Activated CD8-positive, alpha-beta memory T cell treated with anti-CD3 and anti-CD28 coated beads for 24 hours (primary cell): ENCODE measurements at regions not wholly inside any gene's neighbourhood (a gene's known extent, or its start where the extent isn't known, plus 50 kb on each side); places are given as distances from the start of the nearest gene placed in this dataset.
"Not testable (repeated sequence)": the region's sequence is repeated elsewhere in the genome, so short reads cannot be mapped to it uniquely, and the experiment has no call there.

Experiments used
- DNase-seq: peaks from one replicate; pipeline ENCODE4 v3.0.0-alpha.2; 2020

DNA sequence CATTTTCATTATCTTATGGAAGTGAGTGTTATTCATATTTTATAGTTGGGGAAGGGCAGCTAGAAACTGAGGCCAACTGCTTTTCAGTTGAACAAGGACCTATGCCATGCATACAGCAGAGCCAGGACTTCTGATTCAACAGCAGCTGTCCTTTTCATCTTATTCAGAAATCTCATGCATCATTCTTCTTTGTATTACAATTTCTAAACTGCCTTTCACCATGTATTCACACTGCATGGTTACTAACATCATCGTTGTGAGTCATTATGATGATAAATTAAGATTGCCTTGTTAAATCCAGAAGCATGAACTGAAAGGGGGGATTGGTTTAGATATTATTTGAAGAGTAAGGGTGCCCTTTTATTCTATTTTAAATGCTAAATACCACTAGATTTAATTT is 1470.1 kb upstream of the GOT2 start:
- no peak for DNase-seq

DNA sequence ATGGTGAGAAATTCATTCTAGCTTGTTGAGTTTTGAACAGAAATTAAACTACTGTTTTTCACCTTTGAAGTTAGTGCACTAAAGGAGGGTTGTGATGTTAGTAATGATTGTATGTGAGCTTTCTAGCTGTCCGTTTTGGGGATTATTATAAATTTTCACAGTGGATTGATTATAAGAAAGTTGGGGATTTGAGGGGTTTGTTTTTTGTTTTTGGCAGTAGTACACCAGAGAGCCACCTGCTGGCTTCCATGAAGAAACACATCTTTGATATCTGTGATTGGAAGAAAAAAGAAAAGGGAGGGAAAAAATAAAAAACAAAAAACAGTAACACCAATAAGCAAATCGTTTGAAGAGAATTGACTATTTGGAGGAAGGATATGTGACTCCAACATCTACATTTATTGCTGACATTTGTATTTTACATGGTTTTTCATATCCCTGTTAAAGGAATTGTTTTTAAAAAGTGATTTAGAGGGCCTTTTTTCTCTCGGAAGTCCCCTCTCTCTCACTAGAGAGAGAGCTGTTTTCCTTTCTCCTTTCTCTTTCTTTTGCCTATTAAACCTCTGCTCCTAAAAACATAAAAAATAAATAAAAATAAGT is 1469.5 kb upstream of the GOT2 start:
- DNase-seq, result no peak

DNA sequence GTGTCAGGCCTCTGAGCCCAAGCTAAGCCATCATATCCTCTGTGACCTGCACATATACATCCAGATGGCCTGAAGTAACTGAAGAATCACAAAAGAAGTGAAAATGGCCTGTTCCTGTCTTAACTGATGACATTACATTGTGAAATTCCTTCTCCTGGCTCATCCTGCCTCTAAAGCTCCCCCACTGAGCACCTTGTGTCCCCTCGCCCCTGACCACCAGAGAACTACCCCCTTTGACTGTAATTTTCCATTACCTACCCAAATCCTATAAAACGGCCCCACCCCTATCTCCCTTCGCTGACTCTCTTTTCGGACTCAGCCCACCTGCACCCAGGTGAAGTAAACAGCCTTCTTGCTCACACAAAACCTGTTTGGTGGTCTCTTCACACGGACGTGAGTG is 1466.6 kb upstream of the GOT2 start:
- not testable (repeated sequence) for DNase-seq

DNA sequence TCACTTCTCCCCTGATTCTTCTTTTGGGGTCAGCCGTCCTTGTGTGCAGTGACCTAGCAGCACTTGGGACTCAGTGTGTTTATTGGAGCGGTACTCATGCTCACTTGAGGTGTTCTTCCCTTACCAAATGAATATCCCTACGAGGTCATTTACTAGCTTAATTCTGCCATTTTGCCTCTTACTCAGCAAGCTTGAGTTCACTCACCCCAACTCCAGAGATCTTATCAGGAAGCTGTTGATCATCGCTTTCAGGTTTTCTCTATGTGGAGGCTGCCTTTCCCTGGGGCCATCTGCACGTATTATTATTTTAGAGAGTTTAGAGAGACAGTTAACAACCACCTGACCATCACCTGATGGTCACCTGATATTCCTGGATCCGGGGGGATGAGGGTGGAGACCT is 1466.0 kb upstream of the GOT2 start:
- DNase-seq, result no peak

DNA sequence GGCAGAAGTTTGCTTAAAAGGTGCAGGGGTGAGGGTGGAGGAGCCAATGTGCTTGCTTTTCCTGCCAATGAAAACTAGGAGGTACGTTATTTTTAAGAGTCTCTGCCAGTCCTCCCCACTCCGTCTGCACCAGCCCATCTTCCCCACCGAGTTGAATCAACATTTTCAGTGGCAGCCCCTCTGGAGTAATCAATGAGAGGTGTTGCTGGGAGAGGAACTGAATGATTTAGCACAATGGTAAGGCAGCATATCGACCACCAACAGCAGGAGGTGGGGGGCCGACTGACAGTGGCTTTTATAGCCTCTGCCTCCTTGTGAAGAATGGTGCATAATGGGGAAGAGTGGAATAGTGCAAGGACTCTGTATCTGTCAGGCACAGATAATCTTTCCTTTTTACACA is 1465.0 kb upstream of the GOT2 start:
- DNase-seq, result no peak

DNA sequence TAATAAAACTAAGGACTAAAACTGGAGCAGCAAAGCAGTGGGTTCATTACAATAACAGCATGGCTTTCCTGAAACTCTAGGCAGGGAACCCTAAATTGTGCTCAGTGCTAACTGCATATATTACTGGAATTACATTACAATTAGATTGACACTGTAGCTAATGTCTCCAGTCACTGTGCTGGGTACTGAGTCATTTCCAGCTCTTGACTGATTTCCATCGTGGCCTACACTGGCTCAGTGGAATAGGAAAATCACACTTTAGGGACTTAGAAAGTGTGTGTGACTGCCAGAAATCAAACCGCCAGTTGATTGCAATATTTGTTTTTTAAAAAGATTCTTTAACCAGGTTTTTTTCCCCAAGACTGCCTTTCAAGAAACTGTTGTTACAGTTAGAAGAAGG is 1447.4 kb upstream of the GOT2 start:
- DNase-seq, result no peak

DNA sequence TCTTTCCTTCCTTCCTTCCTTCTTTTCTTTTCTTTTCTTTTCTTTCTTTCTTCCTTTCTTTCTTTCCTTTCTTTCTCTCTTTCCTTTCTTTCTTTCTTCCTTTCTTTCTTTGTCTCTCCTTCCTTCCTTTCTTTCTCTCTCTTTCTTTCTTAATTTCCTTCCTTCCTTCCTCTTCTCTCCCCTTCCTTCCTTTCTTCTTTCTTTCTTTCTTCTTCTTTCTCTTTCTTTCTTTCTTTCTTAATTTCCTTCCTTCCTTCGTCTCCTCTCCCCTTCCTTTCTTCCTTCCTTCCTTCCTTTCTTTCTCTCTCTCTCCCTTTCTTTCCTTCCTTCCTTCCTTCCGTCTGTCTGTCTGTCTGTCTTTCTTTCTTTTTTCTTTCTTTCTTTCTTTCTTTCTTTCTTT is 1446.5 kb upstream of the GOT2 start:
- no peak for DNase-seq

DNA sequence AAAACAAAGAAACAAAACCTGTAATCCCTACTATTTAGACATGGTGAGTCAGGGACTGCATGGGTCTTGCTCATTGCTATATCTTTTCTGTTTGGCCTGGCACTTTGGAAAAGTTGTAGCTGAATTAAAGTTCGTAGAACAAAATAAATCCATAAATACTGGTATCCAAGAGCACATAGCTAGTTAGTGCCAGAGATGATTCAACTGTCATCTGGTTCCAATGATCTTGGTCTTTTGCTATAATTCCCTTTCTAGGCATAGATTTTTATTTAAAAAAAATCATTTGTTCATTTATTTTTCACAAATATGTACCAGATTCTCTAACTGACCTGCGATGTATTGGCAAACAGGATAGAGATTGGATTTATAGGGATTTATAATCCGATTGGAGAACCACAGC is 1436.1 kb upstream of the GOT2 start:
- no peak for DNase-seq

DNA sequence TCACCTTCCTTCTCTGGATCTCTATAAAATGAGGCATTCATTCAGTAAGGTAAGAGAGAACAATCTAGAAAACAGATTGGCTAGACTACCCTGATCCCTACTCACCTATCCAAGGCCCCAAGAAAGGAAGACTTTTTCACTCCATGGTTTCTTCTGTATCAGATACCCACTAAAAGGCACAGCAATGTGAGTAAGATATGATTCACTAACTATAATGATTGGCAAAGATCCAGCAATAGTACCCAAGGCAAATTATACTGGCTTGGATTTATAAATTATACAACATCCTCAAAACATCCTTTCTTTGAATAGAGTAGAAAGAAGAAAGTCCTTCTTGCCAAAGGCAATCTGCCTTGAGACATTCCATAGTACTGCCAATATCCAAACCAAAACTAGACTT is 1432.0 kb upstream of the GOT2 start:
- no peak for DNase-seq

DNA sequence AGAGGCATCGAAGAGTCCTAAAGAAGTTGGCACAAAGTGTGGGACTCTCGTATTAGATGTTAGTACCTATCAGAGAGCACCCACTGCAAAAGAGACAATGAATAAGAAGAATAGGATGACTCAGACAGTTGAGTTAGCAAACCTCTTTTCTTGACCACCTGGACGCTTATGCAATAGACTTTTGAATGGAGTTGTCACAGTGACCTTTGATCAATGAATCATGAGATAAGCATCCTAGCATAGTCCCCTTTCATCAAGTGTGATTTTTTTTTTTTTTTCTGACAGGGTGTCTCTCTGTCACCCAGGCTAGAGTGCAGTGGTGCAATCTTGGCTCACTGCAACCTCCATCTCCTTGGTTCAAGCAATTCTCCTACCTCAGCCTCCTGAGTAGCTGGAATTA is 1417.9 kb upstream of the GOT2 start:
- no peak for DNase-seq

DNA sequence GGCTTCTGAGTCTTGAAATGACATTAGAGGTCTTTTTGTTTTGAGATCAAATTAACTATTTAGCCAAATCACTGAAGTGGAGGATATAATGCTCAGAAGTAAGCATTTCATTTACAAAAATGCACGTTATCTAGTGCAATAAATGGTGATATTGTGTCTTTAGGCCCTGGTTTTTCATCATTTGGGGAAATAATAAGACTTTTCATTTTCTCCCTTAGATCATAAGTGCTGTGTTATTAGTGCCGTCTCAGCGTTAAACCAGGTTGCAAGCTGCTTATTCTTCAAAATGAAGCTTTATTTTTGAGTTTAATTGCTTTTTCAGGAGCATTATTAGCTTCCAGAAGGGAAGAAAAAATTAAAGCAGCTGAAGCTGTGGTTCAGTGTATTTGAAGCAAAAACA is 1416.8 kb upstream of the GOT2 start:
- DNase-seq, result no peak

DNA sequence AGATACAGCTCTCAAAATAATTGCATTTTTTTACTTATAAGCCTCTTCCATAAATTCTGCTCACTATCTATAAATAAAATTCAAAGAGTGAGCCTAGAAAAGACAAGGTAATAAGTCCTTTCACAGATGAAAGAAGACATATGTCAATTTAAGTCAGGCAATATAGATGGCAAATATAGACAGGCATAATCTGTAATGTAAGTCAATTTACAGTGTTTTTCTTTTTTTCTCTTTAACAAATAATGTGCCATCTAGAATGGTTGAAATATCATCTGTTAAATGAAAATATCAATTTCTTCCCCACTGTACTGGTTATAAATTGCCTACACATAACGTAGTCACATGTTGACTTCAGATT is 1409.2 kb upstream of the GOT2 start:
- DNase-seq, result no peak

DNA sequence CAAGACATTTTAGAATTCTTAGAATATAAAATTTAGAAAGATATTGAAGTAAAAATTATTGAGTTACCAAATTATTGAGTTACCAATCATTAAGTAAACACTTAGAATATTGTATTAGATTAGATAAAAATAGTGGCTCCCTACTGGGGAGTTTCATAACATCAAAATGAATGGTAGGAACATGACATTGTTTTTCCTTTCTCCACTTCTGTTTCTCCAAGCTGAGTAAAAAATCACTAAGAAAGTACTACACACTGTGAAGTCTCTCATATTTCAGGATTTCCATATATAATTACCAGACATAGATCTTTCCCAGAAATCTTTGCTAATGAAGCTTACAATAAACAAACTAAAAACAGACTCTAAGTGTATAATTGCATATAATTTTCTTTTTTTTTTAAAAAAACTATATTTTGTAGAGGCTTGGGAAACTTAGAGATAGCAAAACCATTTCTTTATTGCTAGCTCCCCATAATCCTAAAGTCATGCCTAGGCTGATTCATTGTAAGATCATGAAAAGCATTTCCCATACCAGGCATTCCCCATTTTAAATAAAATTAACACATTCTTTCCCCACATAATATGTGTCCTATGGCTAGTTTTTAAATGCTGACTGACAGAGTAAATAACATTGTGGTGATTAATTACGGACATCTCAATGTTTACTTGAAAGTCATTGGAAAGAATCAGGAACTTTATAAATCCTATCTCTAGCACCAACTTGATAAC is 1408.7 kb upstream of the GOT2 start:
- no peak for DNase-seq

DNA sequence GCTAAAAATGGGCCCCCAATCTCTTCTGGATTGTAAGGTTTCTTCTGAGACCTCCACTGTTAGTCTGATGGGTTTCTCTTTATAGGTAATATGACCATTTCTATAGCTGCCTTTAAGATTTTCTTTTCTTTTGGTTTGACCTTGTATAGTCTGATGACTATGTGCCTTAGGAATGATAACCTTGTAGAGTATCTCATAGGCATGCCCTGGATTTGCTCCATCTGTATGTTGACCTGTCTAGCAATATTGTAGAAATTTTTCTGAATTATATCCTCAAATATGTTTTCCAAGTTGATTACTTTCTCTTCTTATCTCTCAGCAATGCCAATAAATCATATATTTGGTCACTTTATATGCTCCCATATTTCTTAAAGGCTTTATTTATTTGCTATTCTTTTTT is 1403.8 kb upstream of the GOT2 start:
- DNase-seq, result no peak

DNA sequence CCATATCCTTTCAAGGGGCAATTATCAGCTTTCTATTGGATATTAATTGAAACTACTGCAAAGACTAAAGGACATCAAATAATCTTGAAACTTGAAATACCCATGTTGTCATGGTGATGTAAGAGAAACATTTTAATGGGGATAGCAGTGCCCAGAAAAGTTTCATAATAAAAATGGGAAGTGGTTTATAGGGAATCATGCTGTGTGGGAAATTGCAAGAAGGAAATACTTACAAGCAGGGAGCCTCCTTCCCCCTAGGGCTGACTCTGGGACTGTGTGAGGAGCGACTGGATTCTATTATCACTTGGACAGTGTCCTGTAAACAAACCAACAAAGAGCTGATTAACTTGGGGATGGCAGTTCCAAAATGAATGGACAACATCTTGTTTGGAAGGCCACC is 1393.1 kb upstream of the GOT2 start:
- no peak for DNase-seq

DNA sequence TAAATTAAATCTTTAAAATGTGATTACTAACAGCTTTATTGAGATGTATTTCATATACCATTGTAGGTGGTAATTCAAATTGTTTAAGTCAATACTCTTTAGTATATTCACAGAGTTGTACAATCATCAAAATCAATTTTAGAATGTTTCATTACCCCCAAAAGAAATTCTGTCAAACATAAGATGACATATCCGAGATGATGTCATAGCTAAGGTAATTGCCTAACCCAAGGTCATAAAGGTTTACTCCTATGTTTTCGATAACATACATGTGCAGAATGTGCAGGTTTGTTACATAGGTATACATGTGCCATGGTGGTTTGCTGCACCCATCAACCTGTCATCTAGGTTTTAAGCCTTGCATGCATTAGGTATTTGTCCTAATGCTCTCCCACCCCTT is 1392.0 kb upstream of the GOT2 start:
- DNase-seq, result not testable (repeated sequence)

DNA sequence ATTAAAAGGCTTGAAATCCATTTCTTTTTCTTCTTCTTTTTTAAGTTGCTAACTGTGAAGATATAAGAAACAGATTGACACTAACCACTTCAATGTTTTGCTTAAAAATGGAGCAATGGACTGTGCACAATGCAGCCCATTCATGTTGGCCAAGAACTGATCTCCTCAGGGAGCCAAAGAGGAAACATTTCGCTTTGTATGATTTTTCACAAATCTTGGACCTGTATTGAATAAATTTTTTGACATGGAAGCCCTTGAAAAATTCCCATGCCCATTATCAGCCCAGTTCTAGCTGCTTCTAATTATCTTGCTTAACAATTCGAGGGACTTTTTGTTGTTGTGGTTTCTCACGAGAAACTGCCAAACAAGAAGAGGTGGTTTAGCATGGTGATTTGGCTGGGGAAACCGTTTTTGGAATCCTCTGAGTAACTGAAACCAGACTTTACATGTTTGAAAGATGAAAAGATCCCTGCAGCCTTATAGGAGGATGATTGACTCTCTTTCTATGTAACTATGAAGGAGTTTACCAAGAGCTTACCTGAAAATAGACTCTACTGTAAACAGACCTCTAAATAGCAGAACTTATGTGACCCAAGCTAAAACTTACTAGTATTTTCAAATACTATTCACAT is 1389.4 kb upstream of the GOT2 start:
- DNase-seq, result no peak

DNA sequence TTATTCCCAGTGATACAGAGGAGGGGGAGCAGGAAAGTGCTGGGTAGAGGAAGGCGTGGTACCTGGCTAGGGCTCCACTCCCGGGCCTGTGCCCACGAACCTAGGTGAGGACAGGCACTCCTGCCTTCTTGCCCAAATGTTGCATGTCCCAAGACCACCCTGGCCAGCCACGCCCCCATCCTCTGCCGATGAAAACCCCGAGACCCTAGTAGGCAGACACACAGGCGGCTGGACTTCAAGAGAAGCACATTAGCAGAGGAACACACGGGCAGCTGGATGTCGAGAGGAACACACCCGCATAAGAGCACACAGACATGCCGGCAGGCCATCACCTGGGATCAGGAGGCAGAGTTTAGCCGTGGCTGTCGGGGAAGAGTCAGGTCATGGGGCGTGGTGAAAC is 1386.5 kb upstream of the GOT2 start:
- no peak for DNase-seq

DNA sequence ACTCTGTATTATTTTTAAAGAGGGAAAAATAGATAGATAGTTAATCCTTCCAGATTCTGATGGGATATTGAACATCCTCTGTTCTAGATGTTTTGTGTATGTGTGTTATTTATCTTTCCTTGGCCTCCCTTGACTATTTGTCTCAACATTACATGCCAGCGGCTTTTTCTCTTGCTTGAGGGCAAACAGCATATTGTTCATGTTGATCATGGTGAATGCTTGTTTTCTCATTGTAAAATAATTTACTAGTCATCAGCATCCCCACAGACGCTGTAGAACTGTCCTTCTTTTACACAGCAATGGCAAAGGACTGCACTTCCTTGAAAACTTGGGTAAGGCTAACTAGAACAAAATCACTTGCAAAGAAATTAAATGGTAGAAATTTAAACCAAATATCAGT is 1376.4 kb upstream of the GOT2 start:
- DNase-seq, result no peak

DNA sequence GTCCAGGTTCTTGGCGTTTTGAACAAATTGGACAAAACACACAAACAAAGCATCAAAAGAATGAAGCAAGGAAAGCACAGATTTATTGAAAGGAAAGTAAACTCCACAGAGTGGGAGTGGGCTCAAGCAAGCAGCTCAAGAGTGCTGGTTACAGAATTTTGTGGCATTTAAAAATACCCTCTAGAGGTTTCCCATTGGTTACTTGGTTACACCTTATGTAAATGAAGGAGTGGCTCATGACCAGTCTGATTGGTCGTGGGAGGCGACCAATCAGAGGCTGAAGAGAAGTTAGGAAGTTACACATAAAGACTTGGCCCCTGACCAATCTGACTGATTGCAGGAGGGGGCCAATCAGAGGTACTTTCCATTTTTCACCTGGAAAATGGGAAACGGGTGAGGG is 1373.8 kb upstream of the GOT2 start:
- no peak for DNase-seq

DNA sequence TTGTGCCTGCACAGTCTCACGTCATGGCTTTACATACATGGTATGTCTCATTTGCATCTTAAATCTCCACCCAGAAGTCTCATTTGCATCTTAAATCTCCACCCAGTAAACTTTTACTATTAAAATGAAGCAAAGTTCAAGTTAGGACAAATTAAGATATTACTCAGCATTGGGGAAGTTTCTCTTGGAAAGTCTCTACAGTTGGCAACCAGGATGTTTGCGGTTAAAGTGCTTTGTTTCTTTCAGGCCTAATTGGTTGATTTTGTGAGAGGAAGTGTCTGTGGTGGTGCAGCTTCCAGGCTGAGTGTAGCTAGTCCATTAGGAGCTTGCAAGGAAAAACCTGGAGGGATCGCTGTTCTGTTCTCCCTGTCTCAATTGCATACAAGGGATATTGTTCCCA is 1373.3 kb upstream of the GOT2 start:
- no peak for DNase-seq

DNA sequence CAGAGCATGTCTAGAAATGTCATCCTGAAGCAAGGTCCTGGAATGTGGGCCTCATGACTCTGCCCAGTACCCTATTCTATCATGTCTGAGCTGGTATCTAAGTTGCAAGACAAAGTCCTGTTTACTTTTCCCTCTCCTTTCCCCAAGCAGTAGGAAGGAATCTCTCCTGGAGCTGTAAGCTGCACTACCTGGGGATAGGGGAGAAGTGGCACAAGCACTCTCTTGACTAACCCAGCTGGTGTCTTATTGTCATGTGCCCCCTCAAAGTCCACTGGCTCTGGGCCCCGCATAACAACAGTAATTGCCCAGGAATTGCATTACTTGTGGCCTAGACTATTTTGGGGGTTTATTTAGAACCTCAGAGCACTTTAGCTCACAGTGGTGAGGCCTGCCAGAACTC is 1366.3 kb upstream of the GOT2 start:
- no peak for DNase-seq

DNA sequence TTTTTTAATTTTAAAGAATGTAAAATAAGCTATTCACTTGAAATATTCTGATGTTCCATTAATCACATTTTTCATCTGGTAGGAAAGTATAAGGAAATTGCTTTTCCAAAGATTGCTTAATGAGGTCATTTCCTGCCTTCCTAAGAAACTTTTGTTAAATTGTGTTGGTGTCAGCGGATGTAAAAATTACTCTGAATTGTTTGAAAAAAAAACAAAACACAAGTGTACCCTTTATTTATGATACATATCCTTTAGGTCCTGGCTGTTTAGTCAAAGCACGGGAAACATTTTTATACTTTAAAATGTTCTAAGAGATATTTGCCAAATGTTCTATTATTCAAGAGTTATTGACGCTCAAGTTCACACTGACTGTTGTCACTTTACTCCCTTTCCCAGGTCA is 1357.4 kb upstream of the GOT2 start:
- no peak for DNase-seq

DNA sequence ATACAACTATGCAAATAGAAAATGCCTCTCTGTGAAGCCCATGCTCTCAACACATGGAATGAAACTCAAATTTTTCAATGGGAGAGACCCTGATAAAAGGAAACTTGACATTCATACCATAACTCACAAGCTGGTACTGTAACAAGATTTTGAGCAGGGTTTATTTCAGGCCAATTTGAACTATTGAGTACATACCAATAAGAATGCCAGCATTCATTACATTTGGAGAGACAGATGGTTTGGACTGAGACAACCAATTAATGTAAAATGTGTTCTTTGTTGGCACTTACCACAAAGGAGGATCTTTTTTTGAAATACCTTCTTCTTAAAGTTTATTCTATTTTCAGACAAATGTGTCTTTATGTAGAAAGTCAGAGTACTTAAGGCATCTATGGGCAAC is 1357.0 kb upstream of the GOT2 start:
- DNase-seq, result no peak

DNA sequence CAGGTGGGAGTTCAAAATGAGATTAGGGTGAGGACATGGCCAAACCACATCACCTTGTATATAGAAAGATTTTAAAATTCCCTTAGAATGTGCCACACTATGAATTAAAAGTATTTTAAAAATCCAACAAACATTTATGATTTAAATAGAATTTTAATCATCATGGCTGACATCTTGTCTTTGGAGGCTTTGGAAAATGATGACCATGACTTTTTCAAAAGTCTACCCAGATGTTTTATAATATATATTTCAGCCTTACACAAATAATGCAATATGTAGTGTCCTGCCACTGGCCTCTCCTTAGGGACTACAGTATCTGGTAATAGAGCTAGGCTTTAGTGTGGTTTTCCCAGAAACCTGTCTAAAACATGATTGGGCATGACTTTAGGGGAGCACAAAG is 1353.4 kb upstream of the GOT2 start:
- DNase-seq, result no peak
